RWPE2 (cell line): ENCODE measurements at regions not wholly inside any gene's neighbourhood (a gene's known extent, or its start where the extent isn't known, plus 50 kb on each side); places are given as distances from the start of the nearest gene placed in this dataset.

Experiments used
- ATAC-seq: fragments of 200-7000 bp; cut with Tn5 transposase; 3 replicates; pipeline ENCODE4 v1.9.1; 2021; ENCODE audit warnings: low read depth
- DNase-seq: peaks from one replicate; pipeline ENCODE4 v3.0.0-alpha.2; 2020; ENCODE audit warnings: low spot score
- H3K27ac ChIP-seq: fragments of 450-650 bp; 2 replicates; pipeline ENCODE4 v1.5.1; 2017; ENCODE audit warnings: mild to moderate bottlenecking; ENCODE audit not compliant: poor library complexity, severe bottlenecking
- H3K27me3 ChIP-seq: fragments of 250-450 bp; sonication (Bioruptor Pico); 2 replicates; pipeline ENCODE4 v1.5.1; 2021; ENCODE audit warnings: mild to moderate bottlenecking, moderate library complexity; ENCODE audit not compliant: insufficient read depth, poor library complexity, severe bottlenecking
- H3K36me3 ChIP-seq: fragments of 250-450 bp; sonication (Bioruptor Pico); 2 replicates; pipeline ENCODE4 v1.5.1; 2020; ENCODE audit warnings: low read depth, mild to moderate bottlenecking, moderate library complexity
- H3K4me1 ChIP-seq: fragments of 250-450 bp; sonication (Bioruptor Pico); 2 replicates; pipeline ENCODE4 v1.5.1; 2021; ENCODE audit warnings: mild to moderate bottlenecking, moderate library complexity; ENCODE audit not compliant: insufficient read depth, poor library complexity, severe bottlenecking
- H3K4me3 ChIP-seq: fragments of 250-450 bp; sonication (Bioruptor Pico); 2 replicates; pipeline ENCODE4 v1.5.1; 2021; ENCODE audit warnings: mild to moderate bottlenecking, moderate library complexity; ENCODE audit not compliant: severe bottlenecking
- H3K9me3 ChIP-seq: fragments of 250-450 bp; sonication (Bioruptor Pico); 2 replicates; pipeline ENCODE4 v1.5.1; 2021; ENCODE audit warnings: mild to moderate bottlenecking, moderate library complexity; ENCODE audit not compliant: severe bottlenecking
- TF ChIP-seq, protein P1 (sequence below): fragments of 450-650 bp; IDR thresholded peaks from one replicate; pipeline ENCODE4 v1.5.1; 2017; ENCODE audit warnings: mild to moderate bottlenecking, moderate library complexity; ENCODE audit not compliant: poor library complexity, severe bottlenecking

DNA sequence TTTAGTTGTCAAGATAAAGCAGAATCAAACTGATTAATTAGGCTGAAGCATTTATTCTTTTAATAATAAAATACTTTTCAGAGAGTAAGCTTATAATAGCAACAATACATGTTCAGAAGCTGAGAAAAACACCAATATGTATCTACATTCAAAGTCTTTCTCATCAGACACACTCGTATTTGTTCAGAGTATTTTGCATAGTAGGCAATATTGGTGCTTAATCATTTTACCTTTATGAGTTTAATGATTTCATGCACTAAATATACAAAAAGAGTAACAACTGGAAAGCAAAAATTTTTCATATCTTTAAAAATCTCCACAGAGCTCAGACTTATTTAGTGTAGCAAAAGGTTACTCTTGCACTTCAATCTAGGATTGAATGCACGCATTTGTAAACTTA lies 313.9 kb downstream of the ZEB2 start:
- ATAC-seq (no peak), DNase-seq (no peak)
- H3K9me3 ChIP-seq = no peaks in the 10 kb centered on the region
- H3K27me3 ChIP-seq = no peaks in the 10 kb centered on the region
- no peaks in the 10 kb centered on the region for H3K36me3 ChIP-seq
- H3K4me3 ChIP-seq = no peak overlapping the region
- no peaks in the 10 kb centered on the region for H3K4me1 ChIP-seq
- TF ChIP-seq, protein P1, sequence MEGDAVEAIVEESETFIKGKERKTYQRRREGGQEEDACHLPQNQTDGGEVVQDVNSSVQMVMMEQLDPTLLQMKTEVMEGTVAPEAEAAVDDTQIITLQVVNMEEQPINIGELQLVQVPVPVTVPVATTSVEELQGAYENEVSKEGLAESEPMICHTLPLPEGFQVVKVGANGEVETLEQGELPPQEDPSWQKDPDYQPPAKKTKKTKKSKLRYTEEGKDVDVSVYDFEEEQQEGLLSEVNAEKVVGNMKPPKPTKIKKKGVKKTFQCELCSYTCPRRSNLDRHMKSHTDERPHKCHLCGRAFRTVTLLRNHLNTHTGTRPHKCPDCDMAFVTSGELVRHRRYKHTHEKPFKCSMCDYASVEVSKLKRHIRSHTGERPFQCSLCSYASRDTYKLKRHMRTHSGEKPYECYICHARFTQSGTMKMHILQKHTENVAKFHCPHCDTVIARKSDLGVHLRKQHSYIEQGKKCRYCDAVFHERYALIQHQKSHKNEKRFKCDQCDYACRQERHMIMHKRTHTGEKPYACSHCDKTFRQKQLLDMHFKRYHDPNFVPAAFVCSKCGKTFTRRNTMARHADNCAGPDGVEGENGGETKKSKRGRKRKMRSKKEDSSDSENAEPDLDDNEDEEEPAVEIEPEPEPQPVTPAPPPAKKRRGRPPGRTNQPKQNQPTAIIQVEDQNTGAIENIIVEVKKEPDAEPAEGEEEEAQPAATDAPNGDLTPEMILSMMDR = no peak
- no peak overlapping the region for H3K27ac ChIP-seq

DNA sequence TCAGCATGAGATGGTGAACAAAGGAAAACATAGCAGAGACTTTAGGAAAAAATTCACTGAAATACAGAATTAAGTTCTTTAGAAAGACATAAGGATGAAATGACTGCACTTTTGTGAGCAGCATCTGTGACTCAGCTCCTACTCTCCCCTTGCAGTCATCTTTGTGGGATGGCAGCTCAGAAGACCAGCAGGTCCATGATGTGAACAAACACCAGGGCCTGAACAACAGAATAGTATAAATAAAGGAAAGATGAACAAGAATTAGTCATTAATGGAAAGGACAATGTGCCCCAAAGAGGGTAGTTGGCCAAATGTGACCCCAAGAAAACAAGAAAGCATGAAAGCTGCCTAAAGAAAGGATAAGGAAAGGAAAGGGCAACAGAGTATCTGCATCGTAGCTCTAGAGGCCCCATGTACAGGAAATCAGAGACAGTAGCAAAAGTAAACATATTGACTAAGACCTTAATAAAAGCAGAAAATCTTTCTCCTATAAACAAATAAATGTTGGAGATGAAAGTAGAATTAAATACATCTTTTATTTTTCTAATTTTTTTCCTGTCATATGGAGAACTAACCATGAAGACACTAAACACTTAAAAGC lies 318.0 kb downstream of the ZEB2 start:
- TF ChIP-seq, protein P1 = no peak
- Histone ChIP-seq H3K4me1 (no peaks in the 10 kb centered on the region), H3K27me3 (no peaks in the 10 kb centered on the region), H3K36me3 (no peaks in the 10 kb centered on the region), H3K9me3 (no peaks in the 10 kb centered on the region), H3K4me3 (no peak overlapping the region), H3K27ac (no peak overlapping the region)
- ATAC-seq = no peak
- no peak for DNase-seq

DNA sequence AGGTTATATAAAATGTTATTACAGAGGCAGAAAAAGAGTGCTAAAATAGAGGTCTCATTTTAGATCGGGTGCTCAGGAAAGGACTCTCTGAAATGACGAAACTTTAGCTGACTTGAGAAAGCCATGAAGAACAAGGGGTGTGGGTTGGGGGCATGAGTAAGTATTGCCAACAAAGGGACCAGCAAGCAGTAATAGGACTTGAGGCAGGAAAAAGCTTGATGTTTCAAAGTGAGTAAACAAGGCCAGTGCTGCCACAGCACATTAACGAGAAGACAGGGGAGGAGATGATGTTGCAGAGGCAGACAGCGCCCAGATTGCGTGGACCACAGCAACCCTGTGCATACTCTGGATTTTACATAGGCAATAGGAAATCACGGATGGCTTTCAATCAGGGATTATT lies 318.8 kb downstream of the ZEB2 start:
- no peak for DNase-seq
- TF ChIP-seq, protein P1 = no peak
- H3K9me3 ChIP-seq = no peaks in the 10 kb centered on the region
- H3K27ac ChIP-seq = no peak overlapping the region
- H3K4me1 ChIP-seq = no peaks in the 10 kb centered on the region
- no peaks in the 10 kb centered on the region for H3K27me3 ChIP-seq
- no peak for ATAC-seq
- no peak overlapping the region for H3K4me3 ChIP-seq
- H3K36me3 ChIP-seq = no peaks in the 10 kb centered on the region

DNA sequence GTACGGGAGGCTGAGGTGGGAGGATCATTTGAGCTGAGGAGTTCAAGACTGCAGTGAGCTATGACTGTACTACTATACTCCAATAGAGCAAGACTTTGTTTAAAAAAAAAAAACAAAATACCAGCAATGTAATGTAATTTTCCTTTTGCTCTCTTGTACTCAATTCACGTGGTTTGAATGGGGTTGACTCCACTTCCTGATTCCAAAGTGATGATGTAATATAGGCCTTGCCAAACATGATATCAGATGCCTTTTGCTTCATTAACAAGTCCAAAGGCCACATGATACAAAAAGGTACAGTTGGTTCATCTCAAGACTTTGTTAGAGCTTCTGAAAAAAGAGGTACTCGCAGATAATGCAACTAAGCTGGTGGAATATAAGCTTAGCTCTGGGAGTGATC lies 321.8 kb downstream of the ZEB2 start:
- peak; percentile 25; the same call in 1 of the 3 replicates for ATAC-seq
- Histone ChIP-seq H3K4me3 (no peak overlapping the region), H3K9me3 (no peaks in the 10 kb centered on the region), H3K27me3 (no peaks in the 10 kb centered on the region), H3K4me1 (no peaks in the 10 kb centered on the region), H3K36me3 (no peaks in the 10 kb centered on the region), H3K27ac (no peak overlapping the region)
- DNase-seq = no peak
- TF ChIP-seq, protein P1 = no peak

DNA sequence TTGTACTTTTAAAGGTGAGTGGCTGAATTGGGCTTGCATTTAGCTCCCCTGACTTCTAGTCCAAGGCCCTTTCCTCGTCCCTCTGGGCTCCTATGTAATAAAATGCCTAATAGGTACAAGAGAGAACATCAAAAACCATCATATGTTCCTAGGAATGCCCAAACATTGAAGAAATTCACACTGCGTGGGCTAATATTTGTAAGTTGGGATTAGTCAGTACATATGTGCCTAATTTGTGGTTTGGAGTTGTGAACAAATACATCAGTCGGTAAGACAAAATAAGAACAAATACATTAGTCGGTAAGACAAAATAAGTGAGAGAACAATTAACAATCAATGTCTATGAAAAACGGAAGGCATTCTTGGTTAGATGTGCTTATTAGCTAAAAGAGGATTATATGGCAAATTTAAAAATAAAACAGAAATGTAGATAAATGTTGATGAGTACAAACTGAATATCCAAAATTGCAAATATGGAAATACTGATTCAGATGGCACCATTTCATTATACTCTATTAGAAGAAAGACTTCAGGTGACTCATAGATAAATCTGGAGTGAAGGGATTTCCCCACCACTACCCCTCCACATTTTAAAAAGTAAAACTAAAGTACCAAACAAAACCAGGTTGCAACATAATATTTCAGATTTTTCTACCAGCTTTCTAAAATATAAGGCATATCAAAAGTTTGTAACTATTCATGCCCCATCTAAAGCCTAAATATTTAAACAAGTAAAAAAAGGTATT lies 325.4 kb downstream of the ZEB2 start:
- no peaks in the 10 kb centered on the region for H3K36me3 ChIP-seq
- no peak for ATAC-seq
- TF ChIP-seq, protein P1 = no peak
- no peak for DNase-seq
- no peak overlapping the region for H3K27ac ChIP-seq
- H3K27me3 ChIP-seq = no peaks in the 10 kb centered on the region
- H3K9me3 ChIP-seq = no peaks in the 10 kb centered on the region
- H3K4me1 ChIP-seq = no peaks in the 10 kb centered on the region
- no peak overlapping the region for H3K4me3 ChIP-seq
